MG63 (cell line): ENCODE measurements at regions not wholly inside any gene's neighbourhood (a gene's known extent, or its start where the extent isn't known, plus 50 kb on each side); places are given as distances from the start of the nearest gene placed in this dataset.
A peak's percentile ranks its signal among the peaks of the same experiment; 100 is the strongest.

Source experiments
- DNase-seq: peaks from one replicate; pipeline ENCODE4 v3.0.0-alpha.2; 2020
- H3K27me3 ChIP-seq: fragments of 250-450 bp; sonication (Bioruptor Pico); 2 replicates; pipeline ENCODE4 v1.5.1; 2020; ENCODE audit warnings: mild to moderate bottlenecking, moderate library complexity
- H3K36me3 ChIP-seq: fragments of 250-450 bp; sonication (Bioruptor Pico); 2 replicates; pipeline ENCODE4 v1.5.1; 2020; ENCODE audit warnings: mild to moderate bottlenecking, moderate library complexity
- H3K4me3 ChIP-seq: fragments of 250-450 bp; sonication (Bioruptor Pico); 2 replicates; pipeline ENCODE4 v1.5.1; 2020; ENCODE audit warnings: mild to moderate bottlenecking, moderate library complexity
- H3K9me3 ChIP-seq: fragments of 250-450 bp; sonication (Bioruptor Pico); 2 replicates; pipeline ENCODE4 v1.5.1; 2020; ENCODE audit warnings: mild to moderate bottlenecking, moderate library complexity

GRCh38 chr10:117720931-117721835, 178.6 kb downstream of the EMX2 start:
- no peaks in the 10 kb centered on the region for H3K9me3 ChIP-seq
- DNase-seq, result no peak
- H3K36me3 ChIP-seq, result no peaks in the 10 kb centered on the region
- no peaks in the 10 kb centered on the region for H3K27me3 ChIP-seq
- no peak overlapping the region for H3K4me3 ChIP-seq

- no peaks in the 10 kb centered on the region for H3K9me3 ChIP-seq
- no peaks in the 10 kb centered on the region for H3K27me3 ChIP-seq
- H3K36me3 ChIP-seq, result no peaks in the 10 kb centered on the region
- DNase-seq, result no peak
- no peak overlapping the region for H3K4me3 ChIP-seq
These were observed 179.3 kb downstream of the EMX2 start for GRCh38 chr10:117721873-117722272.

GRCh38 chr10:117723343-117723742, 180.8 kb downstream of the EMX2 start:
- Histone ChIP-seq H3K9me3 (no peaks in the 10 kb centered on the region), H3K4me3 (no peak overlapping the region), H3K27me3 (no peaks in the 10 kb centered on the region), H3K36me3 (no peaks in the 10 kb centered on the region)
- DNase-seq, result no peak

GRCh38 chr10:117725993-117726392, 183.4 kb downstream of the EMX2 start:
- DNase-seq, result no peak
- Histone ChIP-seq H3K27me3 (no peaks in the 10 kb centered on the region), H3K36me3 (no peaks in the 10 kb centered on the region), H3K4me3 (no peak overlapping the region), H3K9me3 (no peaks in the 10 kb centered on the region)

- Histone ChIP-seq H3K27me3 (no peaks in the 10 kb centered on the region), H3K4me3 (no peak overlapping the region), H3K9me3 (no peaks in the 10 kb centered on the region), H3K36me3 (no peaks in the 10 kb centered on the region)
- no peak for DNase-seq
These were observed 184.2 kb downstream of the EMX2 start for GRCh38 chr10:117726596-117727295.

GRCh38 chr10:117727421-117727820, 184.9 kb downstream of the EMX2 start:
- Histone ChIP-seq H3K4me3 (no peak overlapping the region), H3K9me3 (no peaks in the 10 kb centered on the region), H3K27me3 (no peaks in the 10 kb centered on the region), H3K36me3 (no peaks in the 10 kb centered on the region)
- no peak for DNase-seq

GRCh38 chr10:117728087-117728486, 185.5 kb downstream of the EMX2 start:
- no peak overlapping the region for H3K4me3 ChIP-seq
- no peaks in the 10 kb centered on the region for H3K36me3 ChIP-seq
- DNase-seq, result no peak
- no peaks in the 10 kb centered on the region for H3K9me3 ChIP-seq
- H3K27me3 ChIP-seq, result no peaks in the 10 kb centered on the region

- DNase-seq, result no peak
- no peaks in the 10 kb centered on the region for H3K9me3 ChIP-seq
- H3K27me3 ChIP-seq, result no peaks in the 10 kb centered on the region
- no peak overlapping the region for H3K4me3 ChIP-seq
- no peaks in the 10 kb centered on the region for H3K36me3 ChIP-seq
These were observed 186.6 kb downstream of the EMX2 start for GRCh38 chr10:117729156-117729555.

- Histone ChIP-seq H3K4me3 (no peak overlapping the region), H3K27me3 (no peaks in the 10 kb centered on the region)
- DNase-seq, result no peak
These were observed 188.7 kb downstream of the EMX2 start for GRCh38 chr10:117731121-117731791.

GRCh38 chr10:117734731-117735405, 192.3 kb downstream of the EMX2 start:
- Histone ChIP-seq H3K9me3 (no peaks in the 10 kb centered on the region), H3K27me3 (no peaks in the 10 kb centered on the region), H3K36me3 (no peaks in the 10 kb centered on the region), H3K4me3 (no peak overlapping the region)
- DNase-seq, result no peak

More at GRCh38 chr10:117731121-117731791, 188.7 kb downstream of the EMX2 start:
- H3K36me3 ChIP-seq, result no peaks in the 10 kb centered on the region
- H3K9me3 ChIP-seq, result no peaks in the 10 kb centered on the region

- H3K4me3 ChIP-seq, result no peak overlapping the region
- no peaks in the 10 kb centered on the region for H3K27me3 ChIP-seq
- DNase-seq, result peak; percentile 90
- H3K36me3 ChIP-seq, result no peaks in the 10 kb centered on the region
- no peaks in the 10 kb centered on the region for H3K9me3 ChIP-seq
These were observed 194.1 kb downstream of the EMX2 start for GRCh38 chr10:117736655-117737054.

GRCh38 chr10:117740088-117740487, 197.5 kb downstream of the EMX2 start:
- H3K9me3 ChIP-seq, result no peaks in the 10 kb centered on the region
- H3K4me3 ChIP-seq, result no peak overlapping the region
- no peaks in the 10 kb centered on the region for H3K36me3 ChIP-seq
- DNase-seq, result peak; percentile 12
- H3K27me3 ChIP-seq, result no peaks in the 10 kb centered on the region

- no peaks in the 10 kb centered on the region for H3K9me3 ChIP-seq
- H3K27me3 ChIP-seq, result no peaks in the 10 kb centered on the region
- H3K36me3 ChIP-seq, result no peaks in the 10 kb centered on the region
- DNase-seq, result no peak
- no peak overlapping the region for H3K4me3 ChIP-seq
These were observed 198.2 kb downstream of the EMX2 start for GRCh38 chr10:117740691-117741222.

- DNase-seq, result no peak
- Histone ChIP-seq H3K27me3 (no peaks in the 10 kb centered on the region), H3K4me3 (no peak overlapping the region), H3K9me3 (no peaks in the 10 kb centered on the region), H3K36me3 (no peaks in the 10 kb centered on the region)
These were observed 199.0 kb downstream of the EMX2 start for GRCh38 chr10:117741524-117741923.

- Histone ChIP-seq H3K9me3 (no peaks in the 10 kb centered on the region), H3K4me3 (no peak overlapping the region), H3K36me3 (no peaks in the 10 kb centered on the region), H3K27me3 (no peaks in the 10 kb centered on the region)
- DNase-seq, result no peak
These were observed 201.0 kb downstream of the EMX2 start for GRCh38 chr10:117743509-117743908.

- no peak overlapping the region for H3K4me3 ChIP-seq
- no peak for DNase-seq
- H3K9me3 ChIP-seq, result no peaks in the 10 kb centered on the region
- H3K27me3 ChIP-seq, result no peaks in the 10 kb centered on the region
- H3K36me3 ChIP-seq, result no peaks in the 10 kb centered on the region
These were observed 202.8 kb downstream of the EMX2 start for GRCh38 chr10:117745301-117745700.
